NCI-H526 treated with DMSO at 0.1 percent for 48 hours (cell line): ENCODE measurements at regions not wholly inside any gene's neighbourhood (a gene's known extent, or its start where the extent isn't known, plus 50 kb on each side); places are given as distances from the start of the nearest gene placed in this dataset.
"Not testable (repeated sequence)": the region's sequence is repeated elsewhere in the genome, so short reads cannot be mapped to it uniquely, and the experiment has no call there.

ENCODE experiments used
- DNase-seq: peaks from one replicate; lab custom pipeline; 2025; lab: John Stamatoyannopoulos, UW

GRCh38 chr5:112472614-112473013 is 53.5 kb upstream of the EPB41L4A start:
- no peak for DNase-seq

GRCh38 chr5:112473989-112474388 is 54.9 kb upstream of the EPB41L4A start:
- no peak for DNase-seq

GRCh38 chr5:112475747-112476365 is 56.8 kb upstream of the EPB41L4A start:
- DNase-seq: no peak

GRCh38 chr5:112479418-112479817 is 60.3 kb upstream of the EPB41L4A start:
- DNase-seq: no peak

- DNase-seq: no peak
These were observed 61.4 kb upstream of the EPB41L4A start for GRCh38 chr5:112480501-112480900.

GRCh38 chr5:112483704-112484103 is 64.6 kb upstream of the EPB41L4A start:
- DNase-seq: no peak

GRCh38 chr5:112485934-112486355 is 66.9 kb upstream of the EPB41L4A start:
- DNase-seq: no peak

- DNase-seq: no peak
These were observed 72.2 kb upstream of the EPB41L4A start for GRCh38 chr5:112491257-112491656.

- no peak for DNase-seq
These were observed 73.2 kb upstream of the EPB41L4A start for GRCh38 chr5:112492291-112492690.

- not testable (repeated sequence) for DNase-seq
These were observed 84.8 kb upstream of the EPB41L4A start for GRCh38 chr5:112503749-112504501.

- not testable (repeated sequence) for DNase-seq
These were observed 90.0 kb upstream of the EPB41L4A start for GRCh38 chr5:112509097-112509496.

- DNase-seq: no peak
These were observed 92.8 kb upstream of the EPB41L4A start for GRCh38 chr5:112511920-112512319.

- no peak for DNase-seq
These were observed 93.8 kb upstream of the EPB41L4A start for GRCh38 chr5:112512901-112513300.

- DNase-seq: no peak
These were observed 95.0 kb upstream of the EPB41L4A start for GRCh38 chr5:112514111-112514510.

- DNase-seq: not testable (repeated sequence)
These were observed 101.4 kb upstream of the EPB41L4A start for GRCh38 chr5:112520474-112520873.

GRCh38 chr5:112522891-112523673 is 104.0 kb upstream of the EPB41L4A start:
- not testable (repeated sequence) for DNase-seq

- DNase-seq: not testable (repeated sequence)
These were observed 104.7 kb upstream of the EPB41L4A start for GRCh38 chr5:112523674-112524263.

GRCh38 chr5:112525217-112525616 is 106.1 kb upstream of the EPB41L4A start:
- DNase-seq: no peak

- DNase-seq: no peak
These were observed 109.9 kb upstream of the EPB41L4A start for GRCh38 chr5:112528928-112529327.

- no peak for DNase-seq
These were observed 110.4 kb upstream of the EPB41L4A start for GRCh38 chr5:112529525-112529924.

- DNase-seq: no peak
These were observed 113.7 kb upstream of the EPB41L4A start for GRCh38 chr5:112532654-112533360.

GRCh38 chr5:112533362-112533761 is 114.3 kb upstream of the EPB41L4A start:
- DNase-seq: no peak
